Activated CD8-positive, alpha-beta memory T cell treated with anti-CD3 and anti-CD28 coated beads, Interleukin-2, amount 50 U/mL, for 48 hours (primary cell): ENCODE measurements at regions not wholly inside any gene's neighbourhood (a gene's known extent, or its start where the extent isn't known, plus 50 kb on each side); places are given as distances from the start of the nearest gene placed in this dataset.

Source experiments
- DNase-seq: peaks from one replicate; pipeline ENCODE4 v3.0.0-alpha.2; 2020

- no peak for DNase-seq
Measured at GRCh38 chr2:238985041-238985729, 137.3 kb downstream of the TWIST2 start.

GRCh38 chr2:238985931-238986446, 138.1 kb downstream of the TWIST2 start:
- DNase-seq = no peak

GRCh38 chr2:238986491-238987351, 138.8 kb downstream of the TWIST2 start:
- DNase-seq = no peak

GRCh38 chr2:238987352-238987981, 139.6 kb downstream of the TWIST2 start:
- DNase-seq = no peak

- DNase-seq = no peak
Measured at GRCh38 chr2:238988105-238988504, 140.2 kb downstream of the TWIST2 start.

- no peak for DNase-seq
Measured at GRCh38 chr2:238988752-238989151, 140.9 kb downstream of the TWIST2 start.

- no peak for DNase-seq
Measured at GRCh38 chr2:238989484-238989883, 141.6 kb downstream of the TWIST2 start.

GRCh38 chr2:238994432-238994831, 146.5 kb downstream of the TWIST2 start:
- no peak for DNase-seq

GRCh38 chr2:238994876-238995275, 147.0 kb downstream of the TWIST2 start:
- DNase-seq = no peak

- no peak for DNase-seq
Measured at GRCh38 chr2:238995634-238996033, 147.7 kb downstream of the TWIST2 start.

- no peak for DNase-seq
Measured at GRCh38 chr2:238996331-238997136, 148.6 kb downstream of the TWIST2 start.

GRCh38 chr2:238997137-238997390, 149.2 kb downstream of the TWIST2 start:
- no peak for DNase-seq

- DNase-seq = no peak
Measured at GRCh38 chr2:238997684-238998083, 149.8 kb downstream of the TWIST2 start.
